Glutamatergic neuron (in vitro differentiated cells): ENCODE measurements at regions not wholly inside any gene's neighbourhood (a gene's known extent, or its start where the extent isn't known, plus 50 kb on each side); places are given as distances from the start of the nearest gene placed in this dataset.
"Not testable (repeated sequence)": the region's sequence is repeated elsewhere in the genome, so short reads cannot be mapped to it uniquely, and the experiment has no call there.

Source experiments
- DNase-seq: peaks from one replicate; pipeline ENCODE4 v3.0.0; 2022
- H3K27ac Mint-ChIP-seq: one replicate; pipeline ENCODE4 v1.8.0; 2020; ENCODE audit warnings: mild to moderate bottlenecking, mixed read lengths, inconsistent platforms; ENCODE audit not compliant: unreplicated experiment
- H3K27me3 Mint-ChIP-seq: one replicate; pipeline ENCODE4 v1.8.0; 2020; ENCODE audit warnings: mild to moderate bottlenecking, moderate library complexity, mixed read lengths, inconsistent platforms; ENCODE audit not compliant: unreplicated experiment
- H3K36me3 Mint-ChIP-seq: one replicate; pipeline ENCODE4 v1.8.0; 2020; ENCODE audit warnings: mild to moderate bottlenecking, mixed read lengths, inconsistent platforms; ENCODE audit not compliant: unreplicated experiment
- H3K4me1 Mint-ChIP-seq: one replicate; pipeline ENCODE4 v1.8.0; 2020; ENCODE audit warnings: mild to moderate bottlenecking, low read depth, mixed read lengths, inconsistent platforms; ENCODE audit not compliant: unreplicated experiment
- H3K4me3 Mint-ChIP-seq: one replicate; pipeline ENCODE4 v1.8.0; 2020; ENCODE audit warnings: mild to moderate bottlenecking, mixed read lengths, inconsistent platforms; ENCODE audit not compliant: unreplicated experiment
- H3K9me3 Mint-ChIP-seq: one replicate; pipeline ENCODE4 v1.8.0; 2020; ENCODE audit warnings: mild to moderate bottlenecking, moderate library complexity, mixed read lengths, inconsistent platforms; ENCODE audit not compliant: unreplicated experiment
- CTCF ChIP-seq: fragments of 200-600 bp; sonication (generic); IDR thresholded peaks from one replicate; pipeline ENCODE4 v1.5.0; 2021; ENCODE audit not compliant: partially characterized antibody, unreplicated experiment

GRCh38 chr18:59079264-59079663 lies 60.4 kb upstream of the SEC11C start:
- Mint-ChIP-seq H3K36me3 (no peaks in the 10 kb centered on the region), H3K9me3 (peaks cover 1% of the 10 kb centered on the region), H3K27ac (no peak overlapping the region), H3K4me1 (peaks cover 2% of the 10 kb centered on the region), H3K27me3 (no peaks in the 10 kb centered on the region), H3K4me3 (no peak overlapping the region)
- no peak for DNase-seq
- no peak for TF ChIP-seq CTCF

- H3K9me3 Mint-ChIP-seq, H3K4me1 Mint-ChIP-seq, H3K36me3 Mint-ChIP-seq, H3K27ac Mint-ChIP-seq, DNase-seq, H3K27me3 Mint-ChIP-seq, H3K4me3 Mint-ChIP-seq: not testable (repeated sequence)
Measured at GRCh38 chr18:59079687-59080501, 59.8 kb upstream of the SEC11C start.

GRCh38 chr18:59083136-59083818 lies 56.4 kb upstream of the SEC11C start:
- Mint-ChIP-seq H3K9me3 (peaks cover 3% of the 10 kb centered on the region), H3K4me1 (peaks cover 2% of the 10 kb centered on the region), H3K27me3 (no peaks in the 10 kb centered on the region), H3K27ac (no peak overlapping the region), H3K4me3 (peak overlapping the region; percentile 32), H3K36me3 (no peaks in the 10 kb centered on the region)
- TF ChIP-seq CTCF = no peak
- no peak for DNase-seq

GRCh38 chr18:59085126-59085794 lies 54.4 kb upstream of the SEC11C start:
- Mint-ChIP-seq H3K4me1 (peaks cover 2% of the 10 kb centered on the region), H3K27me3 (no peaks in the 10 kb centered on the region), H3K36me3 (peaks cover 2% of the 10 kb centered on the region), H3K27ac (no peak overlapping the region), H3K9me3 (peaks cover 1% of the 10 kb centered on the region), H3K4me3 (no peak overlapping the region)
- DNase-seq = no peak
- TF ChIP-seq CTCF = no peak

- Mint-ChIP-seq H3K4me1 (peaks cover 2% of the 10 kb centered on the region), H3K36me3 (peaks cover 3% of the 10 kb centered on the region), H3K4me3 (no peak overlapping the region), H3K27me3 (no peaks in the 10 kb centered on the region), H3K9me3 (peaks cover 1% of the 10 kb centered on the region), H3K27ac (no peak overlapping the region)
- no peak for TF ChIP-seq CTCF
- DNase-seq = no peak
Measured at GRCh38 chr18:59085797-59086196, 53.9 kb upstream of the SEC11C start.
